ENCODE measurements at regions not wholly inside any gene's neighbourhood (a gene's known extent, or its start where the extent isn't known, plus 50 kb on each side); places are given as distances from the start of the nearest gene placed in this dataset.

GRCh38 chr10:130658687-130659290 lies 522.6 kb downstream of the GLRX3 start:
- Histone ChIP-seq H3K4me1 (ENCODE audit: low read depth) (no peaks in the 10 kb centered on the region), H3K4me3 (no peak overlapping the region), H3K9me3 (ENCODE audit: low read depth) (no peaks in the 10 kb centered on the region), H3K36me3 (no peaks in the 10 kb centered on the region), H3K27ac (no peak overlapping the region), H3K27me3 (no peaks in the 10 kb centered on the region)
- no peak for TF ChIP-seq CTCF (IDR thresholded peaks at IDR 0.05; ENCODE audit: low read depth, low read length)
- DNase-seq (ENCODE audit: low read depth in 1 of 2, low spot score in 1 of 2), result no peak

GRCh38 chr10:130659528-130659927 lies 523.3 kb downstream of the GLRX3 start:
- no peak for DNase-seq (ENCODE audit: low read depth in 1 of 2, low spot score in 1 of 2)
- Histone ChIP-seq H3K4me1 (ENCODE audit: low read depth) (no peaks in the 10 kb centered on the region), H3K9me3 (ENCODE audit: low read depth) (no peaks in the 10 kb centered on the region), H3K27me3 (no peaks in the 10 kb centered on the region), H3K27ac (no peak overlapping the region), H3K4me3 (no peak overlapping the region), H3K36me3 (no peaks in the 10 kb centered on the region)
- no peak for TF ChIP-seq CTCF (IDR thresholded peaks at IDR 0.05; ENCODE audit: low read depth, low read length)

- Histone ChIP-seq H3K27me3 (no peaks in the 10 kb centered on the region), H3K27ac (no peak overlapping the region), H3K36me3 (no peaks in the 10 kb centered on the region), H3K9me3 (ENCODE audit: low read depth) (no peaks in the 10 kb centered on the region), H3K4me1 (ENCODE audit: low read depth) (no peaks in the 10 kb centered on the region), H3K4me3 (no peak overlapping the region)
- TF ChIP-seq CTCF (IDR thresholded peaks at IDR 0.05; ENCODE audit: low read depth, low read length), result no peak
- no peak for DNase-seq (ENCODE audit: low read depth in 1 of 2, low spot score in 1 of 2)
Measured at GRCh38 chr10:130660266-130660665, 524.1 kb downstream of the GLRX3 start.

- no peaks in the 10 kb centered on the region for H3K9me3 ChIP-seq (ENCODE audit: low read depth)
- H3K36me3 ChIP-seq, result no peaks in the 10 kb centered on the region
- no peaks in the 10 kb centered on the region for H3K27me3 ChIP-seq
- H3K4me3 ChIP-seq, result no peak overlapping the region
- no peak overlapping the region for H3K27ac ChIP-seq
- TF ChIP-seq CTCF (IDR thresholded peaks at IDR 0.05; ENCODE audit: low read depth, low read length), result no peak
- H3K4me1 ChIP-seq (ENCODE audit: low read depth), result no peaks in the 10 kb centered on the region
- no peak for DNase-seq (ENCODE audit: low read depth in 1 of 2, low spot score in 1 of 2)
Measured at GRCh38 chr10:130661419-130661818, 525.2 kb downstream of the GLRX3 start.

DNA sequence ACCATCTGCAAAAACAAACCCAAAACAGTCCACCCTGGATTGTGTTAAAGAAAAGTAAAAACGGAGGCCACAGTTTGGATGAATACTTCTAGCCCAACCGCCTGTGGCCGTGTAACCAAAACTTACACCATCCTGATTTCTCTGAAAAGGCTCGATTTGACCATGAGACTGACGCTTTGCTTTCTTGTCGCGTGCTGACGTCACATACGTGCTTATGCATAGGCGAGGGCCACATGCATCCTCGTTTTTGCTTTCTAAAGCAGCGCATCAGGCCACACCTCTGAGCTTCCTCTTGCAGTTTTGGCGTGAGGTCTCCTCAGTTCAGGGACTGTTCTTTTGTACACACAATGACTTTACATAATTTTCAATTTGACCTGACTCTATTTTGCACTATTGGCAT lies 526.6 kb downstream of the GLRX3 start:
- H3K27ac ChIP-seq, result no peak overlapping the region
- DNase-seq (ENCODE audit: low read depth in 1 of 2, low spot score in 1 of 2), result no peak
- no peaks in the 10 kb centered on the region for H3K36me3 ChIP-seq
- H3K4me3 ChIP-seq, result no peak overlapping the region
- no peak for TF ChIP-seq CTCF (IDR thresholded peaks at IDR 0.05; ENCODE audit: low read depth, low read length)
- no peaks in the 10 kb centered on the region for H3K9me3 ChIP-seq (ENCODE audit: low read depth)
- H3K27me3 ChIP-seq, result no peaks in the 10 kb centered on the region
- no peaks in the 10 kb centered on the region for H3K4me1 ChIP-seq (ENCODE audit: low read depth)

DNA sequence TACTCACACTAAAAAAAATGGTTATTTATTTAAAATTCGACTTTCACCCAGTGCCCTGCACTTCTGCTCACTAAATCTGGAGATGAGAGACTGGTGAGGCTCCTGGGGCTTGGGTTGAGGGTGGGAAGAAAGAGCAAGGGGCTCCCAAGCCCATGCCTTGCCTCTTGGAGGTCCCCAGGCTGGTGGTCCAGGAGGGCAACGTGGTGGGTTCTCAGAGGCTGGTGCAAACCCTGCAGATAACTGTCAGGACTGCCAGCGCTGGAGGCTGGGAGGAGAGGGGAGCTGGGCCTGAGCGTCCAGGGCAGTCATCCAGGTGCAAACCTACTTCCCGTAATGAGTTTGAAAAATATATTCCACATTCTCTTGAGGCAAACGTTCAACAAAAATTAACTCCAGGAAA lies 528.3 kb downstream of the GLRX3 start:
- no peaks in the 10 kb centered on the region for H3K27me3 ChIP-seq
- no peaks in the 10 kb centered on the region for H3K4me1 ChIP-seq (ENCODE audit: low read depth)
- H3K27ac ChIP-seq, result no peak overlapping the region
- no peak overlapping the region for H3K4me3 ChIP-seq
- no peaks in the 10 kb centered on the region for H3K36me3 ChIP-seq
- no peak for TF ChIP-seq CTCF (IDR thresholded peaks at IDR 0.05; ENCODE audit: low read depth, low read length)
- DNase-seq (ENCODE audit: low read depth in 1 of 2, low spot score in 1 of 2), result no peak
- no peaks in the 10 kb centered on the region for H3K9me3 ChIP-seq (ENCODE audit: low read depth)
